OCI-LY1 (cell line): ENCODE measurements at regions not wholly inside any gene's neighbourhood (a gene's known extent, or its start where the extent isn't known, plus 50 kb on each side); places are given as distances from the start of the nearest gene placed in this dataset.
"Not testable (repeated sequence)": the region's sequence is repeated elsewhere in the genome, so short reads cannot be mapped to it uniquely, and the experiment has no call there.

Source experiments
- CTCF ChIP-seq: fragments of 200-600 bp; sonication (generic), shearing (Covaris generic); IDR thresholded peaks from 2 replicates; pipeline ENCODE4 v1.5.1; 2017; ENCODE audit warnings: mild to moderate bottlenecking, antibody characterized with exemption, low read length, moderate library complexity, mixed read lengths
- EZH2 ChIP-seq: fragments of 200-600 bp; sonication (generic), shearing (Covaris generic); IDR thresholded peaks from 2 replicates; pipeline ENCODE4 v1.8.0; 2017; ENCODE audit warnings: borderline replicate concordance, mixed run types, mild to moderate bottlenecking, antibody characterized with exemption, low read length, moderate library complexity, mixed read lengths

- TF ChIP-seq CTCF, EZH2: not testable (repeated sequence)
These were observed 236.7 kb upstream of the NFIA start for GRCh38 chr1:60845659-60846058.
